IMR-90 (cell line): ENCODE measurements at regions not wholly inside any gene's neighbourhood (a gene's known extent, or its start where the extent isn't known, plus 50 kb on each side); places are given as distances from the start of the nearest gene placed in this dataset.

ENCODE experiments used
- ATAC-seq: fragments of 200-7000 bp; cut with Tn5 transposase; 2 replicates; pipeline ENCODE4 v1.9.1; 2020; ENCODE audit warnings: low read depth, mild to moderate bottlenecking, moderate library complexity
- BruUV-seq: library from RNA; stranded (reverse); fragments of 400-500 nt; replicated peaks from 2 replicates; lab custom pipeline; 2021; lab: Mats Ljungman, UMichigan
- CTCF ChIA-PET: fragments of 300-600 bp; formaldehyde crosslinking; extraction: SDS; loops from one replicate; lab custom pipeline; 2021; ENCODE audit warnings: antibody characterized with exemption; lab: Yijun Ruan, JAX
- POLR2A ChIA-PET: fragments of 300-600 bp; sonication (Branson Sonifier 250); formaldehyde crosslinking; loops from one replicate; lab custom pipeline; 2022; ENCODE audit warnings: antibody characterized with exemption; ENCODE audit not compliant: unreplicated experiment; lab: Charles Lee
- DNase-seq: peaks from one replicate; pipeline ENCODE4 v3.0.0; 2013
- H2AFZ ChIP-seq: replicated peaks from 2 replicates; pipeline ENCODE3; 2013; ENCODE audit warnings: low read length, mild to moderate bottlenecking; ENCODE audit not compliant: poor library complexity
- H2AK5ac ChIP-seq: 2 replicates; pipeline ENCODE4 v1.6.1; 2013; ENCODE audit warnings: low read depth, low read length, inconsistent platforms
- H2AK9ac ChIP-seq: replicated peaks from 2 replicates; pipeline ENCODE3; 2013; ENCODE audit warnings: mild to moderate bottlenecking, low read depth, low read length, moderate library complexity; ENCODE audit not compliant: poor library complexity
- H2BK120ac ChIP-seq: 2 replicates; pipeline ENCODE4 v1.6.1; 2013; ENCODE audit warnings: low read depth, low read length, inconsistent platforms
- H2BK15ac ChIP-seq: 3 replicates; pipeline ENCODE4 v1.6.1; 2013; ENCODE audit warnings: low read depth, low read length, inconsistent platforms
- H2BK20ac ChIP-seq: 2 replicates; pipeline ENCODE4 v1.6.1; 2013; ENCODE audit warnings: low read depth, mild to moderate bottlenecking, inconsistent platforms, low read length, moderate library complexity
- H2BK5ac ChIP-seq: 2 replicates; pipeline ENCODE4 v1.6.1; 2013; ENCODE audit warnings: mild to moderate bottlenecking, low read depth, low read length, inconsistent platforms; ENCODE audit not compliant: poor library complexity, severe bottlenecking
- H3K14ac ChIP-seq: replicated peaks from 2 replicates; pipeline ENCODE4 v1.6.1; 2013; ENCODE audit warnings: low read depth, low read length, inconsistent platforms
- H3K18ac ChIP-seq: 2 replicates; pipeline ENCODE4 v1.6.1; 2013; ENCODE audit warnings: low read depth, low read length, control low read depth
- H3K23ac ChIP-seq: 2 replicates; pipeline ENCODE4 v1.6.1; 2013; ENCODE audit warnings: low read depth, low read length, inconsistent platforms
- H3K27ac ChIP-seq: 2 replicates; pipeline ENCODE4 v1.5.1; 2013; ENCODE audit warnings: mild to moderate bottlenecking, control low read depth, low read length; ENCODE audit not compliant: insufficient read depth
- H3K27me3 ChIP-seq: 2 replicates; pipeline ENCODE4 v1.6.1; 2013; ENCODE audit warnings: low read length; ENCODE audit not compliant: control insufficient read depth, insufficient read depth
- H3K36me3 ChIP-seq: 2 replicates; pipeline ENCODE4 v1.6.1; 2013; ENCODE audit warnings: low read length, mixed read lengths; ENCODE audit not compliant: control insufficient read depth, insufficient read depth
- H3K4ac ChIP-seq: 2 replicates; pipeline ENCODE4 v1.6.1; 2013; ENCODE audit warnings: low read depth, low read length, inconsistent platforms
- H3K4me1 ChIP-seq: 2 replicates; pipeline ENCODE4 v1.6.1; 2013; ENCODE audit warnings: low read length, mixed read lengths; ENCODE audit not compliant: control insufficient read depth, insufficient read depth
- H3K4me2 ChIP-seq: 2 replicates; pipeline ENCODE4 v1.6.1; 2013; ENCODE audit warnings: low read depth, mild to moderate bottlenecking, control low read depth, low read length, moderate library complexity
- H3K4me3 ChIP-seq: 2 replicates; pipeline ENCODE4 v1.5.1; 2013; ENCODE audit warnings: low read depth, mild to moderate bottlenecking, control low read depth, low read length, moderate library complexity; ENCODE audit not compliant: insufficient read depth
- H3K56ac ChIP-seq: 2 replicates; pipeline ENCODE4 v1.6.1; 2013; ENCODE audit warnings: low read length, inconsistent platforms; ENCODE audit not compliant: insufficient read depth; ENCODE audit errors: extremely low read depth
- H3K79me1 ChIP-seq, 2 experiments: 2 replicates each; pipeline ENCODE4 v1.6.1; 2013; ENCODE audit warnings: low read length in 2 of 2, inconsistent platforms in 1 of 2, low read depth in 1 of 2
- H3K9ac ChIP-seq: 2 replicates; pipeline ENCODE4 v1.6.1; 2013; ENCODE audit warnings: low read depth, low read length, control low read depth
- H3K9me1 ChIP-seq: 2 replicates; pipeline ENCODE4 v1.6.1; 2013; ENCODE audit warnings: low read length, inconsistent platforms; ENCODE audit not compliant: insufficient read depth
- H3K9me3 ChIP-seq: 2 replicates; pipeline ENCODE4 v1.6.1; 2013; ENCODE audit warnings: low read length; ENCODE audit not compliant: control insufficient read depth, insufficient read depth
- H4K20me1 ChIP-seq: 2 replicates; pipeline ENCODE4 v1.6.1; 2013; ENCODE audit warnings: low read length, inconsistent platforms; ENCODE audit not compliant: insufficient read depth
- H4K5ac ChIP-seq: 2 replicates; pipeline ENCODE4 v1.6.1; 2013; ENCODE audit warnings: mild to moderate bottlenecking, low read depth, low read length, control low read depth
- H4K8ac ChIP-seq, 2 experiments: 2 replicates each; pipeline ENCODE4 v1.6.1; 2013; ENCODE audit warnings: low read depth in 2 of 2, low read length in 2 of 2, control low read depth in 1 of 2, inconsistent platforms in 1 of 2
- H4K91ac ChIP-seq: 2 replicates; pipeline ENCODE4 v1.6.1; 2013; ENCODE audit warnings: low read depth, low read length, inconsistent platforms; ENCODE audit not compliant: insufficient read depth
- RFX5 ChIP-seq: IDR thresholded peaks from 2 replicates; pipeline ENCODE4 v1.8.0; 2012; ENCODE audit warnings: low read depth, mild to moderate bottlenecking, low read length, moderate library complexity
- WGBS, 2 experiments: methylation state at CpG; one replicate each; pipeline versions ENCODE4 v1.1.5 to v1.1.7; 2013; ENCODE audit warnings: missing lambda C conversion rate in 2 of 2; ENCODE audit not compliant: insufficient read length in 1 of 2; ENCODE audit errors: extremely low coverage in 2 of 2; 5-methylcytosine and 5-hydroxymethylcytosine counted together
- dilution Hi-C: fragments of 300-500 bp; cut with HindIII; formaldehyde crosslinking; loops from one replicate; pipeline ENCODE4 v1.14.3; 2018; ENCODE audit warnings: low sequenced_read_pairs; ENCODE audit not compliant: unreplicated experiment
- in situ Hi-C: fragments of 300-500 bp; cut with MboI; formaldehyde crosslinking; loops from 3 replicates; pipeline ENCODE4 v1.14.3; 2019; ENCODE audit warnings: low sequenced_read_pairs, inconsistent platforms, mixed read lengths
- intact Hi-C: fragments of 100-400 bp; cut with micrococcal nuclease; formaldehyde crosslinking; loops from 2 replicates; pipeline ENCODE4 v1.10.0; 2022

- Histone ChIP-seq H3K36me3 (no peaks in the 10 kb centered on the region), H3K27ac (no peak overlapping the region), H3K4ac (no peak overlapping the region), H3K79me1 (no peaks in the 10 kb centered on the region), H2AK5ac (no peak overlapping the region), H2BK5ac (no peak overlapping the region), H3K18ac (no peak overlapping the region), H2BK120ac (no peak overlapping the region), H3K4me3 (no peak overlapping the region), H4K8ac (no peak overlapping the region), H2AFZ (no peak overlapping the region), H3K9ac (no peak overlapping the region), H2BK15ac (no peak overlapping the region), H3K9me1 (no peaks in the 10 kb centered on the region), H3K9me3 (0 out of 2 replicates have a peak, but pooled peaks cover 3% of the 10 kb centered on the region), H3K4me1 (no peaks in the 10 kb centered on the region), H2BK20ac (no peak overlapping the region), H3K27me3 (no peaks in the 10 kb centered on the region), H2AK9ac (no peak overlapping the region), H4K5ac (no peak overlapping the region), H3K56ac (no peak overlapping the region), H3K23ac (no peak overlapping the region), H4K20me1 (no peaks in the 10 kb centered on the region), H3K14ac (no peak overlapping the region), H3K4me2 (no peak overlapping the region), H4K91ac (no peak overlapping the region)
- ATAC-seq (no peak), DNase-seq (no peak)
- 13% methylated on average over 1 of the region's 4 CpGs; no CpG with 5 or more reads in 1 of the 2 experiments for WGBS, 2 experiments
- POLR2A ChIA-PET: interaction anchor here (0.6 kb wide), 1 partner anchor 228 kb away, joined by 4 read pairs; no protein-coding TSS in a partner anchor
- dilution Hi-C loops: no loop called here
- intact Hi-C loops: no loop called here
- in situ Hi-C loops: no loop called here
- BruUV-seq: no TSS peak
- no peak for TF ChIP-seq RFX5
- CTCF ChIA-PET: no interaction called here
Observed at GRCh38 chr10:65846949-65847348, 1078.9 kb upstream of the LRRTM3 start.
